GM23338 (cell line): ENCODE measurements at regions not wholly inside any gene's neighbourhood (a gene's known extent, or its start where the extent isn't known, plus 50 kb on each side); places are given as distances from the start of the nearest gene placed in this dataset.

ENCODE experiments used
- ATAC-seq: fragments of 200-7000 bp; cut with Tn5 transposase; 3 replicates; pipeline ENCODE4 v1.9.1; 2020
- DNase-seq: peaks from one replicate; pipeline ENCODE4 v3.0.0-alpha.2; 2015; ENCODE audit warnings: low spot score
- H2AFZ ChIP-seq: fragments of 200-600 bp; sonication (generic); 2 replicates; pipeline ENCODE4 v1.8.0; 2016; ENCODE audit warnings: antibody characterized with exemption, mild to moderate bottlenecking, moderate library complexity
- H3F3A ChIP-seq: fragments of 200-600 bp; sonication (generic); replicated peaks from 2 replicates; pipeline ENCODE4 v1.8.0; 2017; ENCODE audit warnings: antibody characterized with exemption, mixed run types, low read depth
- H3K27ac ChIP-seq: fragments of 200-600 bp; sonication (generic); 2 replicates; pipeline ENCODE4 v1.6.1; 2016; ENCODE audit warnings: low read depth
- H3K27me3 ChIP-seq: fragments of 200-600 bp; sonication (generic); 2 replicates; pipeline ENCODE4 v1.8.0; 2016; ENCODE audit warnings: mild to moderate bottlenecking, mixed run types, moderate library complexity; ENCODE audit not compliant: insufficient read depth
- H3K36me3 ChIP-seq: fragments of 200-600 bp; sonication (generic); 2 replicates; pipeline ENCODE4 v1.8.0; 2016; ENCODE audit warnings: mild to moderate bottlenecking; ENCODE audit not compliant: insufficient read depth
- H3K4me1 ChIP-seq: fragments of 200-600 bp; sonication (generic); 2 replicates; pipeline ENCODE4 v1.8.0; 2016; ENCODE audit warnings: mild to moderate bottlenecking, moderate library complexity; ENCODE audit not compliant: insufficient read depth
- H3K4me2 ChIP-seq: fragments of 200-600 bp; sonication (generic); 2 replicates; pipeline ENCODE4 v1.7.1; 2017; ENCODE audit warnings: mixed run types
- H3K4me3 ChIP-seq: fragments of 200-600 bp; sonication (generic); 2 replicates; pipeline ENCODE4 v1.6.1; 2016; ENCODE audit warnings: mixed run types
- H3K79me2 ChIP-seq: fragments of 200-600 bp; sonication (generic); replicated peaks from 2 replicates; pipeline ENCODE4 v1.8.0; 2017; ENCODE audit warnings: mild to moderate bottlenecking; ENCODE audit not compliant: insufficient read depth
- H3K9me2 ChIP-seq: fragments of 200-600 bp; sonication (generic); 2 replicates; pipeline ENCODE4 v1.8.0; 2017; ENCODE audit not compliant: insufficient read depth
- H4K20me1 ChIP-seq: fragments of 200-600 bp; sonication (generic); replicated peaks from 2 replicates; pipeline ENCODE4 v1.8.0; 2017; ENCODE audit warnings: mild to moderate bottlenecking; ENCODE audit not compliant: insufficient read depth
- H3K27ac Mint-ChIP-seq: 2 replicates; pipeline ENCODE4 v1.8.0; 2020; ENCODE audit warnings: inconsistent platforms, mild to moderate bottlenecking, moderate library complexity, mixed read lengths
- H3K27me3 Mint-ChIP-seq: 3 replicates; pipeline ENCODE4 v1.8.0; 2022; ENCODE audit warnings: low read depth, mild to moderate bottlenecking, moderate library complexity, mixed read lengths, inconsistent platforms; ENCODE audit not compliant: insufficient read depth, poor library complexity
- H3K36me3 Mint-ChIP-seq: 3 replicates; pipeline ENCODE4 v1.8.0; 2021; ENCODE audit warnings: low read depth, mild to moderate bottlenecking, inconsistent platforms, moderate library complexity, mixed read lengths
- H3K4me1 Mint-ChIP-seq: 3 replicates; pipeline ENCODE4 v1.8.0; 2020; ENCODE audit warnings: mild to moderate bottlenecking, inconsistent platforms, mixed read lengths
- H3K4me3 Mint-ChIP-seq: 3 replicates; pipeline ENCODE4 v1.8.0; 2021; ENCODE audit warnings: moderate library complexity, mild to moderate bottlenecking, inconsistent platforms, mixed read lengths
- H3K9me3 Mint-ChIP-seq: 3 replicates; pipeline ENCODE4 v1.8.0; 2020; ENCODE audit warnings: moderate library complexity, mild to moderate bottlenecking, inconsistent platforms, mixed read lengths
- CREB1 ChIP-seq: fragments of 250-450 bp; sonication (Bioruptor Pico); IDR thresholded peaks from 2 replicates; pipeline ENCODE4 v1.5.0; 2020; ENCODE audit warnings: low read depth, mild to moderate bottlenecking, moderate library complexity
- EZH2phosphoT487 ChIP-seq: fragments of 200-600 bp; sonication (generic); IDR thresholded peaks from one replicate; pipeline ENCODE4 v1.8.1; 2018; ENCODE audit warnings: antibody characterized with exemption; ENCODE audit not compliant: unreplicated experiment
- JUNB ChIP-seq: IDR thresholded peaks from one replicate; pipeline ENCODE4 v1.6.1; 2016; ENCODE audit warnings: antibody characterized with exemption; ENCODE audit not compliant: unreplicated experiment
- STAT1 ChIP-seq: IDR thresholded peaks from one replicate; pipeline ENCODE4 v1.6.1; 2016; ENCODE audit warnings: antibody characterized with exemption; ENCODE audit not compliant: unreplicated experiment
- ZNF114 ChIP-seq: fragments of 250-450 bp; sonication (Bioruptor Pico); IDR thresholded peaks from 2 replicates; pipeline ENCODE4 v1.5.0; 2020; ENCODE audit warnings: mild to moderate bottlenecking, moderate library complexity
- TF ChIP-seq, protein P1 (sequence below), 2 experiments: fragments of 200-600 bp in 1 of 2; sonication (generic) in 1 of 2; conservative IDR thresholded peaks; 2 replicates each; pipeline versions ENCODE4 v1.5.1 to v1.6.1; 2016 to 2017; ENCODE audit warnings: antibody characterized with exemption in 2 of 2, low read depth in 2 of 2, mild to moderate bottlenecking in 2 of 2, moderate library complexity in 1 of 2
- TF ChIP-seq, protein P2 (sequence below): IDR thresholded peaks from 2 replicates; pipeline ENCODE4 v1.6.1; 2016; ENCODE audit warnings: antibody characterized with exemption

DNA sequence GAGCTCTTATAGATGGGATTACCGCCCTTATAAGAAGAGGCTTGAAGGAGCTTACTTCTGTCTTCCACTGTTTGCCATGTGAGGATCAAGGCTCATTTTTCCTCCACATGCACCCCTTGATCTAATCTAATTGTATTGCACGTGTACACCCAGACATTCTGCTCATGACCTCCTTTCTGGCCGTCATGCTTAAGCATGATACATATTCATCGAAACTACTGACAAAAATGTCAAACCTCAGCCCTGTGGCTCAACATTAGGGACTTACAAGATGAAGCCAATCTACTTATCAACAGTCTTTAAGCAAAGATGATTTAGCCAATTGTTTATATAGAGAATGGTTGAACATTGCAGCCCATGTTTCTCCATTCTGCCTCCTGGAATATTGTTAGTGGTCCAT lies 127.6 kb downstream of the XCL2 start (continued):
- TF ChIP-seq, protein P1, sequence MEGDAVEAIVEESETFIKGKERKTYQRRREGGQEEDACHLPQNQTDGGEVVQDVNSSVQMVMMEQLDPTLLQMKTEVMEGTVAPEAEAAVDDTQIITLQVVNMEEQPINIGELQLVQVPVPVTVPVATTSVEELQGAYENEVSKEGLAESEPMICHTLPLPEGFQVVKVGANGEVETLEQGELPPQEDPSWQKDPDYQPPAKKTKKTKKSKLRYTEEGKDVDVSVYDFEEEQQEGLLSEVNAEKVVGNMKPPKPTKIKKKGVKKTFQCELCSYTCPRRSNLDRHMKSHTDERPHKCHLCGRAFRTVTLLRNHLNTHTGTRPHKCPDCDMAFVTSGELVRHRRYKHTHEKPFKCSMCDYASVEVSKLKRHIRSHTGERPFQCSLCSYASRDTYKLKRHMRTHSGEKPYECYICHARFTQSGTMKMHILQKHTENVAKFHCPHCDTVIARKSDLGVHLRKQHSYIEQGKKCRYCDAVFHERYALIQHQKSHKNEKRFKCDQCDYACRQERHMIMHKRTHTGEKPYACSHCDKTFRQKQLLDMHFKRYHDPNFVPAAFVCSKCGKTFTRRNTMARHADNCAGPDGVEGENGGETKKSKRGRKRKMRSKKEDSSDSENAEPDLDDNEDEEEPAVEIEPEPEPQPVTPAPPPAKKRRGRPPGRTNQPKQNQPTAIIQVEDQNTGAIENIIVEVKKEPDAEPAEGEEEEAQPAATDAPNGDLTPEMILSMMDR (conservative IDR thresholded peaks at IDR 0.05; ENCODE audit: low read depth in 2 of 2) = no peak
- no peak for TF ChIP-seq JUNB
- TF ChIP-seq ZNF114 (CRISPR knock-in tag) = no peak

DNA sequence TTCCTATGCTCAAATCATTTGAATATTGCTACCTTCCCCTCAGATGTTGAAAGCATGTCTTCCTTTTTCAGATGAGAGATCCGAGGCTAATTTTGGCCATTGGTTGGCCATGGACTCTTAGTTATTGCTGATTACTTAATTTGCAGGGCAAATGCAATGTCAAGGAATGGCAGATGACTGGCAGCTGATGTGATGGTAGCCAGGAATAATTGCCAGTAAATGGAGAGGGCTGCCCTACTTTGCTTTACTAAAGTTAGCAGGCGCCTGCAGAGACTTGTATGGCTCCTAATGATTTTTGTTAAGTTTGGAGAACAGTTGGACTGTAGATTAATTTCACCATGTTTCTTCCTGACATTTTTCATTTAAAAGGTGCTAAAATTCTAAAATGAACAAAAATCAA lies 128.9 kb downstream of the XCL2 start:
- no peak overlapping the region for H3K4me2 ChIP-seq
- TF ChIP-seq STAT1 = no peak
- TF ChIP-seq, protein P1 (conservative IDR thresholded peaks at IDR 0.05; ENCODE audit: low read depth in 2 of 2) = no peak
- no peak for TF ChIP-seq CREB1 (CRISPR knock-in tag)
- TF ChIP-seq, protein P2, sequence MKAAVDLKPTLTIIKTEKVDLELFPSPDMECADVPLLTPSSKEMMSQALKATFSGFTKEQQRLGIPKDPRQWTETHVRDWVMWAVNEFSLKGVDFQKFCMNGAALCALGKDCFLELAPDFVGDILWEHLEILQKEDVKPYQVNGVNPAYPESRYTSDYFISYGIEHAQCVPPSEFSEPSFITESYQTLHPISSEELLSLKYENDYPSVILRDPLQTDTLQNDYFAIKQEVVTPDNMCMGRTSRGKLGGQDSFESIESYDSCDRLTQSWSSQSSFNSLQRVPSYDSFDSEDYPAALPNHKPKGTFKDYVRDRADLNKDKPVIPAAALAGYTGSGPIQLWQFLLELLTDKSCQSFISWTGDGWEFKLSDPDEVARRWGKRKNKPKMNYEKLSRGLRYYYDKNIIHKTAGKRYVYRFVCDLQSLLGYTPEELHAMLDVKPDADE = no peak
- no peaks in the 10 kb centered on the region for H3F3A ChIP-seq
- H3K27me3 Mint-ChIP-seq = peaks cover under 1% of the 10 kb centered on the region
- no peaks in the 10 kb centered on the region; the same call in 2 of the 3 replicates for H3K4me1 Mint-ChIP-seq
- ATAC-seq (no peak), DNase-seq (no peak)
- H3K4me3 ChIP-seq = no peak overlapping the region
- H3K36me3 Mint-ChIP-seq = 0 out of 3 replicates have a peak, but pooled peaks cover 2% of the 10 kb centered on the region
- no peak overlapping the region for H3K27ac Mint-ChIP-seq
- no peaks in the 10 kb centered on the region for H3K36me3 ChIP-seq
- no peaks in the 10 kb centered on the region for H3K27me3 ChIP-seq
- no peak overlapping the region for H3K27ac ChIP-seq
- no peak overlapping the region for H3K4me3 Mint-ChIP-seq
- no peaks in the 10 kb centered on the region for H3K4me1 ChIP-seq
- H3K9me3 Mint-ChIP-seq = peaks cover 6% of the 10 kb centered on the region
- H3K79me2 ChIP-seq = no peaks in the 10 kb centered on the region
- H2AFZ ChIP-seq = no peak overlapping the region
- H4K20me1 ChIP-seq = no peaks in the 10 kb centered on the region
- H3K9me2 ChIP-seq = no peaks in the 10 kb centered on the region

DNA sequence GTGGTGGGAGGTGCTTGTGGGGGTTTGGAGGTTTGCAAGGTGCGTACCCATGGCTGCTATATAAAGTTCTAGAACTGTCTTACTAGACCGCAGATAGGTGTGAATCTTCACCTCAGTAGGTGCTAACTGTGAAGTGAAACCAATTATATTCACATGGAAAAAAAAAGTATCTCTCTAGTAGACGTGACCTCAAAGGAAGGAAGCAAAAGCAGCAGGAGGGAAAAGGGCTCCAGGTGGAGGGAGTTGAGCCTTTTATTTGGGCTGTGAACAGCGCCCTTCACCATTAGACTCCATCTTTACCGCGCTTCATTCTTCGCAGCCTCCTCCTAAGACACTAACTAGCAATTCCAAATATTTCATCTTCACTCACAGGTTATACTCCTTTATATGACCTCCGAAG lies 129.8 kb downstream of the TBX19 start:
- no peaks in the 10 kb centered on the region for H3K27me3 ChIP-seq
- H3K4me2 ChIP-seq = no peak overlapping the region
- H3K4me1 ChIP-seq = no peaks in the 10 kb centered on the region
- H3K27ac ChIP-seq = no peak overlapping the region
- H3K79me2 ChIP-seq = no peaks in the 10 kb centered on the region
- Mint-ChIP-seq H3K36me3 (0 out of 3 replicates have a peak, but pooled peaks cover 3% of the 10 kb centered on the region), H3K4me1 (no peaks in the 10 kb centered on the region; the same call in 2 of the 3 replicates), H3K27ac (no peak overlapping the region), H3K9me3 (peaks cover 8% of the 10 kb centered on the region), H3K4me3 (no peak overlapping the region), H3K27me3 (peaks cover 5% of the 10 kb centered on the region)
- no peaks in the 10 kb centered on the region for H3K9me2 ChIP-seq
- no peaks in the 10 kb centered on the region for H4K20me1 ChIP-seq
- H3F3A ChIP-seq = no peaks in the 10 kb centered on the region
- ATAC-seq (no peak), DNase-seq (no peak)
- H3K4me3 ChIP-seq = no peak overlapping the region
- no peak overlapping the region for H2AFZ ChIP-seq
- H3K36me3 ChIP-seq = no peaks in the 10 kb centered on the region
- TF ChIP-seq EZH2phosphoT487 = no peak
- TF ChIP-seq, protein P1 (conservative IDR thresholded peaks at IDR 0.05; ENCODE audit: low read depth in 2 of 2) = no peak
- TF ChIP-seq CREB1 (CRISPR knock-in tag) = no peak
